C4-2B (cell line): ENCODE measurements at regions not wholly inside any gene's neighbourhood (a gene's known extent, or its start where the extent isn't known, plus 50 kb on each side); places are given as distances from the start of the nearest gene placed in this dataset.
"Not testable (repeated sequence)": the region's sequence is repeated elsewhere in the genome, so short reads cannot be mapped to it uniquely, and the experiment has no call there.

Experiments used
- ZFX ChIP-seq: fragments of 450-650 bp; IDR thresholded peaks from 2 replicates; pipeline ENCODE4 v1.6.1; 2017
- TF ChIP-seq, protein P1 (sequence below): fragments of 450-650 bp; conservative IDR thresholded peaks from 2 replicates; pipeline ENCODE4 v1.5.1; 2017; ENCODE audit warnings: mild to moderate bottlenecking

DNA sequence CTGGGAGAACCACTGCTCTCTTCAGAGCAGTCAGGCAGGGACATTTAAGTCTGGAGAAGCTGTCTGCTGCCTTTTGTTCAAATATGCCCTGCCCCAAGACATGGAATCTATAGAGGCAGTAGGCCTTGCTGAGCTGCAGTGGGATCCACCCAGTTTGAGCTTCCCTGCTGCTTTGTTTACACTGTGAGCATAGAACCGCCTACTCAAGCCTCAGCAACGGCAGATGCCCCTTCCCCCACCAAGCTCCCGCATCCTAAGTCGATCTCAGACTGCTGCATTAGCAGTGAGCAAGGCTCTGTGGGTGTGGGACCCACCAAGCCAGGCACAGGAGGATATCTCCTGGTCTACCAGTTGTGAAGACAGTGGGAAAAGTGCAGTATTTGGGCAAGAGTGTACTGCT, 54.6 kb upstream of the POGK start:
- TF ChIP-seq, protein P1, sequence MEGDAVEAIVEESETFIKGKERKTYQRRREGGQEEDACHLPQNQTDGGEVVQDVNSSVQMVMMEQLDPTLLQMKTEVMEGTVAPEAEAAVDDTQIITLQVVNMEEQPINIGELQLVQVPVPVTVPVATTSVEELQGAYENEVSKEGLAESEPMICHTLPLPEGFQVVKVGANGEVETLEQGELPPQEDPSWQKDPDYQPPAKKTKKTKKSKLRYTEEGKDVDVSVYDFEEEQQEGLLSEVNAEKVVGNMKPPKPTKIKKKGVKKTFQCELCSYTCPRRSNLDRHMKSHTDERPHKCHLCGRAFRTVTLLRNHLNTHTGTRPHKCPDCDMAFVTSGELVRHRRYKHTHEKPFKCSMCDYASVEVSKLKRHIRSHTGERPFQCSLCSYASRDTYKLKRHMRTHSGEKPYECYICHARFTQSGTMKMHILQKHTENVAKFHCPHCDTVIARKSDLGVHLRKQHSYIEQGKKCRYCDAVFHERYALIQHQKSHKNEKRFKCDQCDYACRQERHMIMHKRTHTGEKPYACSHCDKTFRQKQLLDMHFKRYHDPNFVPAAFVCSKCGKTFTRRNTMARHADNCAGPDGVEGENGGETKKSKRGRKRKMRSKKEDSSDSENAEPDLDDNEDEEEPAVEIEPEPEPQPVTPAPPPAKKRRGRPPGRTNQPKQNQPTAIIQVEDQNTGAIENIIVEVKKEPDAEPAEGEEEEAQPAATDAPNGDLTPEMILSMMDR, result not testable (repeated sequence)
- TF ChIP-seq ZFX, result not testable (repeated sequence)
